Loucy (cell line): ENCODE measurements at regions not wholly inside any gene's neighbourhood (a gene's known extent, or its start where the extent isn't known, plus 50 kb on each side); places are given as distances from the start of the nearest gene placed in this dataset.

ENCODE experiments used
- H2AFZ ChIP-seq: fragments of 200-600 bp; sonication (generic); 2 replicates; pipeline ENCODE4 v1.6.0; 2016; ENCODE audit warnings: antibody characterized with exemption, mild to moderate bottlenecking, low read length, moderate library complexity
- H3F3A ChIP-seq: fragments of 200-600 bp; 2 replicates; pipeline ENCODE4 v1.6.0; 2016; ENCODE audit warnings: antibody characterized with exemption, low read depth, mild to moderate bottlenecking
- H3K27me3 ChIP-seq: fragments of 200-600 bp; sonication (generic); 2 replicates; pipeline ENCODE4 v1.6.1; 2014; ENCODE audit warnings: low read length, mild to moderate bottlenecking; ENCODE audit not compliant: insufficient read depth, poor library complexity, severe bottlenecking
- H3K36me3 ChIP-seq: fragments of 200-600 bp; sonication (generic); 2 replicates; pipeline ENCODE4 v1.6.1; 2016; ENCODE audit warnings: low read length; ENCODE audit not compliant: insufficient read depth
- H3K4me1 ChIP-seq: fragments of 200-600 bp; sonication (generic); 2 replicates; pipeline ENCODE4 v1.5.1; 2014; ENCODE audit warnings: low read length, mild to moderate bottlenecking; ENCODE audit not compliant: insufficient read depth, poor library complexity, severe bottlenecking
- H3K4me2 ChIP-seq: fragments of 200-600 bp; sonication (generic); 2 replicates; pipeline ENCODE4 v1.6.0; 2014; ENCODE audit warnings: antibody characterized with exemption, low read length, low read depth, mild to moderate bottlenecking; ENCODE audit not compliant: poor library complexity, severe bottlenecking
- H3K4me3 ChIP-seq: fragments of 200-600 bp; sonication (generic); 2 replicates; pipeline ENCODE4 v1.5.1; 2014; ENCODE audit warnings: low read length, mild to moderate bottlenecking, mixed read lengths; ENCODE audit not compliant: poor library complexity, severe bottlenecking
- H3K79me2 ChIP-seq: fragments of 200-600 bp; sonication (generic); 2 replicates; pipeline ENCODE4 v1.6.1; 2014; ENCODE audit warnings: low read length; ENCODE audit not compliant: insufficient read depth
- H3K9ac ChIP-seq: fragments of 200-600 bp; sonication (generic); 2 replicates; pipeline ENCODE4 v1.6.0; 2014; ENCODE audit warnings: mild to moderate bottlenecking, low read depth, low read length, moderate library complexity; ENCODE audit not compliant: poor library complexity, severe bottlenecking
- H3K9me2 ChIP-seq: fragments of 200-600 bp; sonication (generic); replicated peaks from 2 replicates; pipeline ENCODE4 v1.6.1; 2016; ENCODE audit warnings: low read depth, low read length, mixed read lengths
- H3K9me3 ChIP-seq: fragments of 200-600 bp; sonication (generic); 2 replicates; pipeline ENCODE4 v1.6.1; 2014; ENCODE audit warnings: mild to moderate bottlenecking, antibody characterized with exemption, low read length, low read depth; ENCODE audit not compliant: insufficient read depth
- H4K20me1 ChIP-seq: fragments of 200-600 bp; sonication (generic); 2 replicates; pipeline ENCODE4 v1.6.0; 2014; ENCODE audit warnings: antibody characterized with exemption, low read length, mild to moderate bottlenecking; ENCODE audit not compliant: insufficient read depth, poor library complexity, severe bottlenecking
- EZH2phosphoT487 ChIP-seq: fragments of 200-600 bp; IDR thresholded peaks from 2 replicates; pipeline ENCODE4 v1.6.1; 2018; ENCODE audit warnings: antibody characterized with exemption, mild to moderate bottlenecking, moderate library complexity, borderline replicate concordance
- TF ChIP-seq, protein P1 (sequence below): fragments of 200-600 bp; sonication (generic); conservative IDR thresholded peaks from 2 replicates; pipeline ENCODE4 v1.5.1; 2014; ENCODE audit warnings: mild to moderate bottlenecking, antibody characterized with exemption, low read length

DNA sequence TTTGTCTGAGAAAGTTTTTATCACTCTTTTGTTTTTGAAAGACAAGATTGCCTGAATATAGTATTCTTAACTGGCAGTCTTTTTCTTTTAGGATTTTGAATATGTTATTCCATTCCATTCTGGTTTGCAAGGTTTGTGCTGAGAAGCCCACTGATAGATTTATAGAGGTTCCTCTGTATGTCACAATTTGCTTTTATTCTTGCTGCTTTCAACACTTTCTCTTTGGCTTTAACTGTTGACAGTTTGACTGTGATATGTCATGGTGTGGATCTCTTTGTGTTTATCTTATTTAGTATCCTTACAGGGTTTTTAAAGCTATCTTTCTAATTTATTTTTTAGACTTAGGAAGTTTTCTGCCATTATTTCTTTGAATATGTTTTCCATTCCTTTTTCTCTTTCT is 331.2 kb upstream of the ATP11B start:
- H3K36me3 ChIP-seq, result no peaks in the 10 kb centered on the region

DNA sequence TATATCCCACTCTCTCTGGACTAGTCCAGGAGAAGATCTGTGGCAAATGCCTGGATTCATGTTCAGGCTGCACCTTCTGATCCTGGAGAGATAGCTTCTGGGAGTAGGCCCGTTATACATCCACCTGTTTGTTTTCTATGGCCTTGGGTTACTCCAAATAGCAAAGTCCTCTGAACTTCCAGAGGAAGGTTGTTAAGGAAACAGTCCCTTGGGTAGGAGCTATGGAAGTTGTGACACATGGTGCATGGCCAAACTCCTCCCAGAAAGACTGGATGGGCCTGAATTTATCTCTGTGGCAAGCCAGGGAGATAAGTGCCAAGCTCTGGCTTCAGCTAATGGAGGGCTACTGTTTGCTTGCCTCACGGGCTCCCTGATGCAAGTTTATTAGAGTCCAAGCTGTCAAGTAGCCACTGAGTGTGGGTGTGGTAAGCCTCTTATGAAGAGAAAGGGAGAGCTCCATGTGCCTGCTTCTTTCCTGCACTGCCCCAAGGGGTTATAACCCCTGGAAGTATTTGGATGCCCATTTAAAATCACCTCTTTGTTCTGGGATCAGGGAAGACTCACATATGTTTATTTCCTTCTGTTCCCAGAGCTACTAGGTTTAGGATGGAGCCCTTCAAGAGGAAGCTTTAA is 328.7 kb upstream of the ATP11B start:
- Histone ChIP-seq H2AFZ (no peak overlapping the region), H3K4me2 (no peak overlapping the region), H3K4me1 (no peaks in the 10 kb centered on the region), H3K79me2 (no peaks in the 10 kb centered on the region), H3K27me3 (peaks cover 6% of the 10 kb centered on the region), H3K9ac (no peak overlapping the region), H3F3A (no peaks in the 10 kb centered on the region), H3K36me3 (no peaks in the 10 kb centered on the region), H3K9me2 (no peaks in the 10 kb centered on the region), H4K20me1 (no peaks in the 10 kb centered on the region), H3K4me3 (no peak overlapping the region), H3K9me3 (no peaks in the 10 kb centered on the region)
- no peak for TF ChIP-seq EZH2phosphoT487
- TF ChIP-seq, protein P1, sequence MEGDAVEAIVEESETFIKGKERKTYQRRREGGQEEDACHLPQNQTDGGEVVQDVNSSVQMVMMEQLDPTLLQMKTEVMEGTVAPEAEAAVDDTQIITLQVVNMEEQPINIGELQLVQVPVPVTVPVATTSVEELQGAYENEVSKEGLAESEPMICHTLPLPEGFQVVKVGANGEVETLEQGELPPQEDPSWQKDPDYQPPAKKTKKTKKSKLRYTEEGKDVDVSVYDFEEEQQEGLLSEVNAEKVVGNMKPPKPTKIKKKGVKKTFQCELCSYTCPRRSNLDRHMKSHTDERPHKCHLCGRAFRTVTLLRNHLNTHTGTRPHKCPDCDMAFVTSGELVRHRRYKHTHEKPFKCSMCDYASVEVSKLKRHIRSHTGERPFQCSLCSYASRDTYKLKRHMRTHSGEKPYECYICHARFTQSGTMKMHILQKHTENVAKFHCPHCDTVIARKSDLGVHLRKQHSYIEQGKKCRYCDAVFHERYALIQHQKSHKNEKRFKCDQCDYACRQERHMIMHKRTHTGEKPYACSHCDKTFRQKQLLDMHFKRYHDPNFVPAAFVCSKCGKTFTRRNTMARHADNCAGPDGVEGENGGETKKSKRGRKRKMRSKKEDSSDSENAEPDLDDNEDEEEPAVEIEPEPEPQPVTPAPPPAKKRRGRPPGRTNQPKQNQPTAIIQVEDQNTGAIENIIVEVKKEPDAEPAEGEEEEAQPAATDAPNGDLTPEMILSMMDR, result no peak

More for the DNA sequence above, 331.2 kb upstream of the ATP11B start:
- Histone ChIP-seq H3K4me1 (no peaks in the 10 kb centered on the region), H2AFZ (no peak overlapping the region), H3K79me2 (no peaks in the 10 kb centered on the region), H3F3A (no peaks in the 10 kb centered on the region), H3K9me2 (no peaks in the 10 kb centered on the region), H3K9me3 (no peaks in the 10 kb centered on the region), H3K27me3 (peaks cover 6% of the 10 kb centered on the region), H3K4me2 (no peak overlapping the region), H3K9ac (no peak overlapping the region), H4K20me1 (no peaks in the 10 kb centered on the region), H3K4me3 (no peak overlapping the region)
- TF ChIP-seq EZH2phosphoT487, result no peak
- TF ChIP-seq, protein P1, result no peak

DNA sequence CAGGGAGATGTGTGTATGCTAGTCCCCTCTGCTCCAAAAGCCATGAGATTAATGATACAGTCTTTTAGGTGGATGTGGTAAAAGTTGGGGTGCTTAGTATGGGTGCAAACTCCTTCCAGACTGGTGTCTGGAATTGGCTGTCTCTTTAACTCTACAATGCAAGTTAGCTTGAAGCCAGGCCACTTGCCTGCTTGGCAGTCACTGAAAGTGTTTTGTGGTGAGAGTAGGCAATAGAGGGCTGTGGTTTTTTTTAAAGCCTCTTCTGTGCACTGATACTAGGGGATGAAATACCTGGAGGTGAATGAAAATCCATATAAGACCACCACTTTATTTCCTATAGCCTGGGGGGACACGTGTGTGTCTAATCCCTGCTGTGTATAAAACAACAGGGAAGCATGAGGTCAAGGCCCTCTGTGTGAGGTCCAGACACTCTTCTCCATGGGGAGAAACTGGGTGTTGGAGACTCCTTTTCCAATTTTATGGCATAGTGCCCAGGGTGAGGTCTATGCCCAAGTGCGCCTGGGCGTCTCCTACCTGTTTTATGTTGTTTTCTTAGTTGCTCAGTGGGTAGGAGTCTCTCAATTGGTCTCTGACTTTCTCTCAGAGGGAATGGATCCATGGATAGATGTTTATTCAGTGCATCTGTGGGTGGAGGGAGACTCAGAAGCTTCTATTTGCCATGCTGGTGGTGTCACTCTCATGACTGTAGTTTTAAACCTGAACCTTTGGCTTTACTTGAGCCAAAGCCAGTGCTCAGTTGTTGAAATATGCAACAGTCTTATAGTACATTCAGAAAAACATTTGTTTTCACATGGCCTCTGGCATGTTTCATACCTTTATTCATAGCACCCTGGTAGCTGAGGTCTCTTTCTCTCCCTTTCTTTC is 327.8 kb upstream of the ATP11B start:
- Histone ChIP-seq H3K4me1 (no peaks in the 10 kb centered on the region), H2AFZ (no peak overlapping the region)

More for the DNA sequence above, 327.8 kb upstream of the ATP11B start:
- Histone ChIP-seq H3K4me3 (no peak overlapping the region), H3K9me3 (no peaks in the 10 kb centered on the region), H3K27me3 (no peaks in the 10 kb centered on the region), H3K4me2 (no peak overlapping the region), H3F3A (no peaks in the 10 kb centered on the region), H4K20me1 (no peaks in the 10 kb centered on the region), H3K36me3 (no peaks in the 10 kb centered on the region), H3K9ac (no peak overlapping the region), H3K79me2 (no peaks in the 10 kb centered on the region), H3K9me2 (no peaks in the 10 kb centered on the region)
- TF ChIP-seq, protein P1, result no peak
- TF ChIP-seq EZH2phosphoT487, result no peak
